T-helper 17 cell (primary cell): ENCODE measurements at regions not wholly inside any gene's neighbourhood (a gene's known extent, or its start where the extent isn't known, plus 50 kb on each side); places are given as distances from the start of the nearest gene placed in this dataset.
"Not testable (repeated sequence)": the region's sequence is repeated elsewhere in the genome, so short reads cannot be mapped to it uniquely, and the experiment has no call there.

Experiments
- ATAC-seq: fragments of 150-1000 bp; cut with Tn5 transposase; 2 replicates; pipeline ENCODE4 v1.10.0; 2021; ENCODE audit warnings: mild to moderate bottlenecking, moderate library complexity
- DNase-seq, 3 donors: peaks; one replicate each; pipeline versions ENCODE4 v3.0.0 to v3.0.0-alpha.2; 2020 to 2021
- H3K9me3 ChIP-seq: one replicate; pipeline ENCODE4 v1.7.0; 2013; ENCODE audit warnings: low read length, mild to moderate bottlenecking; ENCODE audit not compliant: control insufficient read depth, poor library complexity, severe bottlenecking
- H3K27ac Mint-ChIP-seq: one replicate; pipeline ENCODE4 v1.8.0; 2022; ENCODE audit warnings: mild to moderate bottlenecking, moderate library complexity, mixed read lengths
- H3K27me3 Mint-ChIP-seq: one replicate; pipeline ENCODE4 v1.8.0; 2022; ENCODE audit warnings: mixed read lengths
- H3K36me3 Mint-ChIP-seq: one replicate; pipeline ENCODE4 v1.8.0; 2022; ENCODE audit warnings: low read depth, mixed read lengths
- H3K4me1 Mint-ChIP-seq: one replicate; pipeline ENCODE4 v1.8.0; 2022; ENCODE audit warnings: mild to moderate bottlenecking, mixed read lengths
- H3K4me3 Mint-ChIP-seq: one replicate; pipeline ENCODE4 v1.8.0; 2022; ENCODE audit warnings: mild to moderate bottlenecking, moderate library complexity, mixed read lengths

DNA sequence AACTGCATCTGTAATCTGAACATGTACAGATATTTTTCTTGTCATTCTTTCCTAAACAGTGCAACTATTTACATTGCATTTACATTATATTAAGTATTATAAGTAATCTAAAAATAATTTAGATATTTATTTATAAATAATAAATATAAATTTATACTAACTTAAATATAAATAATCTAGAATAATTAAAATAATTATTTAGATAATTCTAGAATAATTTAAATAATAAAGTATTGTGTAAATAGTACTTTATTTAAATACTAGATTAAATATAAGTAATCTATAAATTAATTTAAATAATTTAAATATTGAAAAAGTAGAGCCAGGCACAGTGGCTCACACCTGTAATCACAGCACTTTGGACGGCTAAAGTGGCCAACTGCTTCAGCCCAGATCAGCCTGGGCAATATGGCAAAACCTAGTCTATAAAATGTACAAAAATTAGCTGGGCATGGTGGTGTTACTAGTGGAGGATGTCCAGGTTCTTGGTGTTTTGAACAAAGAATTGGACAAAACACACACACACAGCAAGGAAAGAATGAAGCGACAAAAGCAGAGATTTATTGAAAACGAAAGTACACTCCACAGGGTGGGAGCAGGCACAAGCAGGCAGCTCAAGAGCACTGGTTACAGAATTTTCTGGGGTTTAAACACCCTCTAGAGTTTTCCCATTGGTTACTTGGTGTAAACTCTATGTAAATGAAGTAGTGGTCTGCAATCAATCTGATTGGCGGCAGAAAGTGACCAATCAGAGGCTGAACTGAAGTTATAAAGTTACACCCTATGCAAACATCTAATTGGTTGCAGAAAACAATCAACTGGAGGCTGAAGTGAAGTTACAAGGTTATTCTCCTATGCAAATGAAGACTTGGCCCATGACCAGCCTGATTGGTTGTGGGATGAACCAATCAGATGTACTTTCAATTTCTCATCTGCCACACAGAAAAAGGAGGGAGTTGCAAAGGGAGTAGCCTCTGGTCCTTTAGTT is 100.2 kb upstream of the SP4 start:
- Mint-ChIP-seq H3K27ac (no peak overlapping the region), H3K36me3 (no peaks in the 10 kb centered on the region), H3K4me1 (no peaks in the 10 kb centered on the region), H3K4me3 (no peak overlapping the region), H3K27me3 (no peaks in the 10 kb centered on the region)
- no peaks in the 10 kb centered on the region for H3K9me3 ChIP-seq
- ATAC-seq (no peak), DNase-seq (no peak)

DNA sequence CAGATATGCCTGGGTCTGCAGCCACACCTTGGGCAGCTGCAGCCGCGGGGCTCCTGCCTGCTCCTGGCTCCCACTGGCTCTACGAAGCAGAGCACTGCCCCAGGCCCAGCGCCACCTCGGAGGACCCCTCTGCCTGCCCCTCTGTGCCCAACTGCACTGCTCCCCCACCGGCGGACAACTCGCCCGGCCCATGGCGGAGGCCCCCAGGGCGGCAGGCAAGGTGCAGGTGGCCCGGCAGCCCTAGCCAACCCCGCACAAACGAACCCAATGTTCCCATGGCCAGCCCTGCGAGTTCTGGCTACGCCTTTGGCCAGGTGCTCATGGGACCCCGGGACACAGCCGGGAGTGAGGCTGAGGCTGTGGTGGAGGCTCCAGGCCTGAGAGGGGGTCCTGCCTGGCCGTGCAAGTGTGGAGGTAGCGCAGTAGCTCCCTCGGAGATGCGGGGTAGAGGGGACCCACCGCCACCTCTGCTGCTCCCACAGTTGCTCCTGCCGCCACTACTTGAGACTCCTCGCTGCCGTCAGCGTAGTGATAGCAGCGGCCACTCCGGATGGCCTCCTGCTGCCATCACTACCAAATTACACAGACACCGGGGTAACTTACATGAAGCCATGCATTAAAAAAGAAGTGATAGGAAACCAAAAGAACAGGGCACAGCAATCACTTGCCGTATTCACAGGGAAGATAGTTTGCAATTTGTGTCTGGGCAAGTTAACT is 97.3 kb upstream of the SP4 start:
- Mint-ChIP-seq H3K27ac (no peak overlapping the region), H3K4me3 (no peak overlapping the region), H3K36me3 (no peaks in the 10 kb centered on the region), H3K27me3 (no peaks in the 10 kb centered on the region), H3K4me1 (no peaks in the 10 kb centered on the region)
- ATAC-seq (no peak), DNase-seq (no peak)
- no peaks in the 10 kb centered on the region for H3K9me3 ChIP-seq

GRCh38 chr7:21334906-21335305 is 93.0 kb upstream of the SP4 start:
- Mint-ChIP-seq H3K4me3 (no peak overlapping the region), H3K36me3 (no peaks in the 10 kb centered on the region), H3K27ac (no peak overlapping the region), H3K27me3 (no peaks in the 10 kb centered on the region), H3K4me1 (peaks cover 3% of the 10 kb centered on the region)
- ATAC-seq (no peak), DNase-seq (no peak)
- no peaks in the 10 kb centered on the region for H3K9me3 ChIP-seq

DNA sequence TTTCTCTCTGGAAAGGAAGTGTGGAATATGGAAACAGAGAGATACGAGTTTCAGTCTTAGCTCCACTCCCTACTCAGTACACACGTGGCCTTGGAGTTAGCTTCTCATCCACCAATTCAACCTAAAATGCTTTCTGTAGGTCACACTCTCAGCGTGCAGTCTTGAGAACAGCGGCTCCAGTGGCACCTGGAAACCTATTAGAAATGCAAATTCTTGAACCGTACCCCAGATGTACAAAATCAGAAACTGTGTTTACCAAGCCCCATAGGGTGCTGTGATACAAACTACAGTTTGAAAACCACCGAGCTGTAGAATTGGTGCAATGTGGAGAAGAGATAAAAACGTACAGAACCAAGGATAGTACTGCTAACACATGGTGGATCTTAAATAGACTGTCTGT is 91.1 kb upstream of the SP4 start:
- DNase-seq (no peak), ATAC-seq (no peak)
- no peak overlapping the region for H3K27ac Mint-ChIP-seq
- peaks cover 5% of the 10 kb centered on the region for H3K4me1 Mint-ChIP-seq
- H3K9me3 ChIP-seq = no peaks in the 10 kb centered on the region
- H3K36me3 Mint-ChIP-seq = no peaks in the 10 kb centered on the region
- H3K27me3 Mint-ChIP-seq = no peaks in the 10 kb centered on the region
- no peak overlapping the region for H3K4me3 Mint-ChIP-seq

GRCh38 chr7:21338728-21339164 is 89.1 kb upstream of the SP4 start:
- Mint-ChIP-seq H3K27ac (peak overlapping the region; percentile 32), H3K4me1 (peaks cover 5% of the 10 kb centered on the region), H3K36me3 (no peaks in the 10 kb centered on the region), H3K27me3 (no peaks in the 10 kb centered on the region), H3K4me3 (peak overlapping the region; percentile 77)
- DNase-seq (no peak), ATAC-seq (peak; percentile 83)
- H3K9me3 ChIP-seq = no peaks in the 10 kb centered on the region

- H3K27me3 Mint-ChIP-seq, ATAC-seq, H3K4me3 Mint-ChIP-seq, DNase-seq, H3K27ac Mint-ChIP-seq, H3K4me1 Mint-ChIP-seq, H3K9me3 ChIP-seq, H3K36me3 Mint-ChIP-seq: not testable (repeated sequence)
Measured at GRCh38 chr7:21344900-21345299, 83.0 kb upstream of the SP4 start.

DNA sequence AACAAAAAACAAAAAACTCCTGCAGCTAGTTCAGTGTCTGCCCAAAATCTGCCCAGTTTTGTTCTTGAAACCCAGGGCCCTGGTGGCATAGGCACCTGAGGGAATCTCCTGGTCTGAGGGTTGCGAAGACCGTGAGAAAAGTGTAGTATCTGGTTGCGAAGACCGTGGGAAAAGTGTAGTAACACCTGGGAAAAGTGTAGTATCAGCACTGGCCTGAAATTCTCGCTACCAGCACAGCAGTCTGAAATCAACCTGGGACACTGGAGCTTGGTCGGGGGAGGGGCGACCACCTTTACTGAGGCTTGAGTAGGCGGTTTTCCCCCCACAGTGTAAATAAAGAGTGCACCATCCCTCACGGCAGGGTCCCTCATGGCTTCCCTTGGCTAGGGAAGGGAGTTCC is 82.5 kb upstream of the SP4 start:
- Mint-ChIP-seq H3K27ac (no peak overlapping the region), H3K36me3 (no peaks in the 10 kb centered on the region), H3K27me3 (no peaks in the 10 kb centered on the region), H3K4me1 (no peaks in the 10 kb centered on the region), H3K4me3 (no peak overlapping the region)
- ATAC-seq (no peak), DNase-seq (no peak)
- no peaks in the 10 kb centered on the region for H3K9me3 ChIP-seq

GRCh38 chr7:21346297-21346696 is 81.6 kb upstream of the SP4 start:
- H3K36me3 Mint-ChIP-seq = no peaks in the 10 kb centered on the region
- DNase-seq = no peak
- no peaks in the 10 kb centered on the region for H3K4me1 Mint-ChIP-seq
- no peak overlapping the region for H3K4me3 Mint-ChIP-seq
- ATAC-seq = no peak
- H3K27me3 Mint-ChIP-seq = no peaks in the 10 kb centered on the region
- H3K27ac Mint-ChIP-seq = no peak overlapping the region
- H3K9me3 ChIP-seq = no peaks in the 10 kb centered on the region

- DNase-seq = no peak
- peaks cover 42% of the 10 kb centered on the region for H3K4me1 Mint-ChIP-seq
- no peaks in the 10 kb centered on the region for H3K27me3 Mint-ChIP-seq
- H3K9me3 ChIP-seq = no peaks in the 10 kb centered on the region
- H3K4me3 Mint-ChIP-seq = peak overlapping the region; percentile 84
- peak; percentile 70 for ATAC-seq
- no peaks in the 10 kb centered on the region for H3K36me3 Mint-ChIP-seq
- peak overlapping the region; percentile 96 for H3K27ac Mint-ChIP-seq
Measured at GRCh38 chr7:21352540-21353387, 75.1 kb upstream of the SP4 start.

DNA sequence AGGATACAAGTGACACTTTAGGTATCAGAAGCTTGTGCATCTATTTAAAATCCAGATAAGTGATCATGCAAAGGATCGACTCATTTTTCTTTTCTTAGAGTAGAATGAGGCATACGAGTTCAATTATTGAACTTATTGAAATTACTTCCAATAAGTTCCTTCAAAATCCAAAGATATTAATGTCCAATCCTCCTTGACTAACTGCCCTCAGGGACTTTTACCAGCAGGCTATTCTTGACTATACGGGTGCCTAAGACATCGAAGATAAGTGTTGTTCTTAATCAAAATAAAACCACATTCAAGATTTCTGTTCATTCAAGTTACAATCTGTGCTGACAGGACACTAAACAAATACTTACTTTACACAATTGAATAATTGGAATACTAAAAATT is 74.5 kb upstream of the SP4 start:
- H3K9me3 ChIP-seq = no peaks in the 10 kb centered on the region
- Mint-ChIP-seq H3K4me3 (peak overlapping the region; percentile 84), H3K27me3 (no peaks in the 10 kb centered on the region), H3K27ac (peak overlapping the region; percentile 96), H3K4me1 (peaks cover 43% of the 10 kb centered on the region), H3K36me3 (no peaks in the 10 kb centered on the region)
- ATAC-seq (no peak), DNase-seq (no peak)

DNA sequence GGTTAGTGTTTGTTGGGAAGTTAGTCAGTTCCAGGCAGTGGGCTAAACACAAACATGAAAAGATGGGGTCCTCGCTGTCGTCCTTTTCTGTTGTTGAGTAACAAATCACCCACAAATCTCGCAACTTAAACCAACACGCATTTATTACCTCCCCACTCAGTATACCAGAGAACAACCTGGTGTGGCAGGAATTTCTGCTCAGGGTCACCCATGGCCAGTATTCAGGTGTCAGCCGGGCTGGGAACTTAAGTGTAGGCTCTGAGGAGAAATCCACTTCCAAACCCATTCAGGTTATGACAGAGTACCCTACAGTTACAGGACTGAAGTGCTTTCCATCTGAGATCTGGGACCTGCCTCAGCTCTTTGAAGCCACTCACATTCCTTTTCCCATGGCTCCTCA is 73.6 kb upstream of the SP4 start:
- peak overlapping the region; percentile 96 for H3K27ac Mint-ChIP-seq
- H3K4me3 Mint-ChIP-seq = peak overlapping the region; percentile 84
- DNase-seq (no peak), ATAC-seq (no peak)
- no peaks in the 10 kb centered on the region for H3K27me3 Mint-ChIP-seq
- H3K4me1 Mint-ChIP-seq = peaks cover 50% of the 10 kb centered on the region
- no peaks in the 10 kb centered on the region for H3K9me3 ChIP-seq
- H3K36me3 Mint-ChIP-seq = no peaks in the 10 kb centered on the region

DNA sequence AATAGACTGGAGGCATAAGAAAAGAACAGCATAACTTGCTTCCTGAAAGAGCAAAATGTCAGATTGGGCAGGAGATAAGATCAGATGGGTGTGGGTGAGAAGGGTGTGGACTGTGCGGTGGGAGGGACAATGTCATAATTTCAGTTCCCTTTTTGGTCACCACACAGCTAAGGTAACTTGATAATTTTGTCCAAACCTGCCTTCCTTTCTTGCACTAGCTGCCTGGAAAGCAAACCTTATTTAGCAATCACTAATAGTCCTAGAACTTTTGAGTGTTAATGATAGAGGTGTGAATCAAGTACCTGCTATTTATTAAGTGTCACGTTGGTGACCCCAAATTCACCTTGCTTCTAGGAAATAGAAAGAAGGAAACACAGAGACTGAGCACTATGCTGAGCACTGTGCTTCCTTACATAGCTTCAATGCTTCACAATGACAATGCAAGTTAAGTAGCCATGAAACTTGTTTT is 72.4 kb upstream of the SP4 start:
- H3K27ac Mint-ChIP-seq = peak overlapping the region; percentile 96
- DNase-seq (no peak), ATAC-seq (peak; percentile 88)
- H3K9me3 ChIP-seq = no peaks in the 10 kb centered on the region
- H3K4me1 Mint-ChIP-seq = peaks cover 59% of the 10 kb centered on the region
- H3K4me3 Mint-ChIP-seq = peak overlapping the region; percentile 84
- H3K27me3 Mint-ChIP-seq = no peaks in the 10 kb centered on the region
- no peaks in the 10 kb centered on the region for H3K36me3 Mint-ChIP-seq

DNA sequence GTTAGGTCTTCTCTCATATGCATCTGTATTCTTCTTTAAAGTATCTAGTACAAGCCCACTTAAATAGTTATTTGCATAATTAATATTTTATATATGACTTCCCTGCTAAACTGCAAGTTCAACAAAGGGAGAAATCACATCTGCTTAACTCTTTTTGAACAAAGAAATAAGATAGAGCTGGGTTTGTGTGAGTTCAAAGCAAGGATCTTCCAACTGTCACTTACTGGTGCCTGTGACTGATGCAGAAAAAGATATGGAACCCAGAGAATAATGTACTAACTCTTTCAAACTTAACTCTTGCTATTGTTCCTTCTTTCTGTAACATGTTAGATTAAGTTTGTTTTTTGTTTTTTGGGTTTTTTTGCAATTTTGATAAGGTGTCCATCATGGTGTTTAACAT is 71.3 kb upstream of the SP4 start:
- peak overlapping the region; percentile 47 for H3K4me3 Mint-ChIP-seq
- H3K27me3 Mint-ChIP-seq = no peaks in the 10 kb centered on the region
- peaks cover 67% of the 10 kb centered on the region for H3K4me1 Mint-ChIP-seq
- no peaks in the 10 kb centered on the region for H3K36me3 Mint-ChIP-seq
- H3K9me3 ChIP-seq = no peaks in the 10 kb centered on the region
- DNase-seq = no peak
- no peak for ATAC-seq
- H3K27ac Mint-ChIP-seq = peak overlapping the region; percentile 1
